Endothelial cell of umbilical vein (primary cell): ENCODE measurements at regions not wholly inside any gene's neighbourhood (a gene's known extent, or its start where the extent isn't known, plus 50 kb on each side); places are given as distances from the start of the nearest gene placed in this dataset.

Experiments
- BruUV-seq: library from RNA; stranded (reverse); fragments of 400-500 nt; replicated peaks from 2 replicates; lab custom pipeline; 2021; lab: Mats Ljungman, UMichigan
- CTCF ChIA-PET: fragments of 300-600, 350-600 bp; sonication (Branson Sonifier 250); formaldehyde crosslinking; loops from one replicate; lab custom pipeline; 2021; ENCODE audit warnings: antibody characterized with exemption, inconsistent platforms; lab: Charles Lee
- POLR2A ChIA-PET: fragments of 300-600, 350-600 bp; sonication (Branson Sonifier 250); formaldehyde crosslinking; loops from one replicate; lab custom pipeline; 2021; ENCODE audit warnings: antibody characterized with exemption, inconsistent platforms; lab: Charles Lee
- DNase-seq: peaks from one replicate; pipeline ENCODE4 v3.0.0-alpha.2; 2011; ENCODE audit warnings: low read depth, low spot score
- FAIRE-seq: peaks from 2 replicates; lab custom pipeline; 2011; peaks lifted over from hg19 to GRCh38; lab: Jason Lieb, UNC
- H2AFZ ChIP-seq: 2 replicates; pipeline ENCODE4 v1.6.0; 2012; ENCODE audit warnings: low read depth, low read length, control low read depth, inconsistent platforms
- H3K27ac ChIP-seq: 2 replicates; pipeline ENCODE4 v1.5.1; 2011; ENCODE audit warnings: low read depth, mild to moderate bottlenecking, control low read depth, low read length, moderate library complexity; ENCODE audit not compliant: insufficient read depth
- H3K27me3 ChIP-seq, 2 experiments: 2 replicates each; pipeline versions ENCODE4 v1.6.0 to v1.6.1; 2011; ENCODE audit warnings: low read length in 2 of 2, mixed read lengths in 1 of 2; ENCODE audit not compliant: control insufficient read depth in 2 of 2, insufficient read depth in 2 of 2
- H3K36me3 ChIP-seq, 2 experiments: 2 replicates in 1 of 2; 3 replicates in 1 of 2; pipeline ENCODE4 v1.5.1; 2011; ENCODE audit warnings: low read length in 2 of 2, mild to moderate bottlenecking in 1 of 2, moderate library complexity in 1 of 2; ENCODE audit not compliant: control insufficient read depth in 2 of 2, insufficient read depth in 2 of 2; ENCODE audit errors: extremely low read depth in 1 of 2
- H3K4me1 ChIP-seq: 3 replicates; pipeline ENCODE4 v1.5.1; 2011; ENCODE audit warnings: mild to moderate bottlenecking, low read length; ENCODE audit not compliant: control insufficient read depth, insufficient read depth; ENCODE audit errors: extremely low read depth
- H3K4me2 ChIP-seq: 2 replicates; pipeline ENCODE4 v1.6.1; 2011; ENCODE audit warnings: low read length, control low read depth, mixed read lengths; ENCODE audit not compliant: insufficient read depth
- H3K4me3 ChIP-seq, 3 experiments: fragments of 200-600 bp in 1 of 3; sonication (generic), shearing (Covaris generic) in 1 of 3; replicated peaks in 1 of 3; 2 replicates each; pipeline ENCODE4 v1.5.1; 2011 to 2016; ENCODE audit warnings: control low read depth in 3 of 3, low read length in 3 of 3, mild to moderate bottlenecking in 2 of 3, inconsistent platforms in 1 of 3, low read depth in 1 of 3, moderate library complexity in 1 of 3; ENCODE audit not compliant: insufficient read depth in 1 of 3
- H3K79me2 ChIP-seq: 2 replicates; pipeline ENCODE4 v1.6.0; 2012; ENCODE audit warnings: low read length, inconsistent platforms; ENCODE audit not compliant: control insufficient read depth, insufficient read depth
- H3K9ac ChIP-seq: replicated peaks from 2 replicates; pipeline ENCODE3; 2011; ENCODE audit warnings: low read length, control low read depth; ENCODE audit not compliant: insufficient read depth; ENCODE audit errors: extremely low read depth
- H3K9me1 ChIP-seq: replicated peaks from 3 replicates; pipeline ENCODE4 v1.6.0; 2011; ENCODE audit warnings: mild to moderate bottlenecking, low read length; ENCODE audit not compliant: control insufficient read depth, insufficient read depth; ENCODE audit errors: extremely low read depth
- H3K9me3 ChIP-seq: replicated peaks from 2 replicates; pipeline ENCODE4 v1.5.1; 2012; ENCODE audit warnings: low read length, inconsistent platforms; ENCODE audit not compliant: control insufficient read depth, insufficient read depth
- H4K20me1 ChIP-seq: replicated peaks from 2 replicates; pipeline ENCODE3; 2011; ENCODE audit warnings: mild to moderate bottlenecking, low read length; ENCODE audit not compliant: control insufficient read depth, insufficient read depth; ENCODE audit errors: extremely low read depth
- CTCF ChIP-seq, 2 donors: IDR thresholded peaks; 1 replicate in 1 of 2; 2 replicates in 1 of 2; pipeline ENCODE4 v1.5.1; 2011; ENCODE audit warnings: low read length in 2 of 2, mild to moderate bottlenecking in 2 of 2, moderate library complexity in 2 of 2, control low read depth in 1 of 2, inconsistent platforms in 1 of 2, low read depth in 1 of 2; ENCODE audit not compliant: insufficient read depth in 1 of 2; ENCODE audit errors: extremely low read depth in 1 of 2
- EZH2 ChIP-seq: IDR thresholded peaks from 2 replicates; pipeline ENCODE4 v1.6.1; 2012; ENCODE audit warnings: borderline replicate concordance, low read depth, mild to moderate bottlenecking, moderate library complexity, low read length, inconsistent platforms; ENCODE audit not compliant: severe bottlenecking
- GATA2 ChIP-seq: IDR thresholded peaks from 2 replicates; pipeline ENCODE4 v1.7.0; 2011; ENCODE audit warnings: low read depth, mild to moderate bottlenecking, moderate library complexity, mixed read lengths, low read length; ENCODE audit not compliant: insufficient read length, insufficient read depth
- JUN ChIP-seq: IDR thresholded peaks from 2 replicates; pipeline ENCODE4 v1.6.1; 2011; ENCODE audit warnings: borderline replicate concordance, low read depth; ENCODE audit not compliant: insufficient read length, insufficient read depth
- MYC ChIP-seq: IDR thresholded peaks from one replicate; pipeline ENCODE4 v1.6.1; 2011; ENCODE audit warnings: mild to moderate bottlenecking, low read depth, low read length
- POLR2A ChIP-seq: IDR thresholded peaks from 2 replicates; pipeline ENCODE4 v1.6.1; 2012; ENCODE audit warnings: low read depth, mild to moderate bottlenecking, control low read depth, low read length
- POLR2AphosphoS5 ChIP-seq: IDR thresholded peaks from 2 replicates; pipeline ENCODE4 v1.6.1; 2012; ENCODE audit warnings: low read depth, mild to moderate bottlenecking, control low read depth, low read length, moderate library complexity; ENCODE audit not compliant: insufficient read depth
- dilution Hi-C: fragments of 300-500 bp; cut with MboI; formaldehyde crosslinking; loops from one replicate; pipeline ENCODE4 v1.15.0; 2019; ENCODE audit warnings: low sequenced_read_pairs; ENCODE audit not compliant: extremely low pct_ligation_motif_present
- intact Hi-C: fragments of 100-400 bp; cut with micrococcal nuclease; formaldehyde crosslinking; loops from one replicate; pipeline ENCODE4 v1.10.0; 2022

GRCh38 chr4:114479595-114479994 is 119.0 kb upstream of the UGT8 start:
- Histone ChIP-seq H3K4me3 (no peak overlapping the region), H3K9me1 (no peaks in the 10 kb centered on the region), H3K36me3 (no peaks in the 10 kb centered on the region), H3K4me2 (no peak overlapping the region), H3K27me3 (no peaks in the 10 kb centered on the region), H3K27ac (no peak overlapping the region), H3K79me2 (no peaks in the 10 kb centered on the region), H2AFZ (no peak overlapping the region), H3K9ac (no peak overlapping the region), H3K4me1 (no peaks in the 10 kb centered on the region), H3K9me3 (no peaks in the 10 kb centered on the region), H4K20me1 (no peaks in the 10 kb centered on the region)
- intact Hi-C loops, result no loop called here
- ChIA-PET CTCF (no interaction called here), POLR2A (no interaction called here)
- FAIRE-seq (no peak), DNase-seq (no peak)
- no TSS peak for BruUV-seq
- TF ChIP-seq POLR2A, result no peak
- no peak for TF ChIP-seq JUN
- TF ChIP-seq MYC, result no peak
- TF ChIP-seq POLR2AphosphoS5, result no peak
- TF ChIP-seq EZH2, result no peak
- no peak for TF ChIP-seq CTCF (IDR thresholded peaks at IDR 0.05; ENCODE audit: extremely low read depth in 1 of 2, insufficient read depth in 1 of 2, low read depth in 1 of 2, low read length in 2 of 2)
- dilution Hi-C loops, result no loop called here

GRCh38 chr4:114481856-114482255 is 116.8 kb upstream of the UGT8 start:
- CTCF ChIA-PET, result no interaction called here
- Histone ChIP-seq H3K27me3 (no peaks in the 10 kb centered on the region), H3K4me1 (no peaks in the 10 kb centered on the region), H4K20me1 (no peaks in the 10 kb centered on the region), H3K36me3 (no peaks in the 10 kb centered on the region), H3K4me3 (no peak overlapping the region), H3K9me1 (no peaks in the 10 kb centered on the region), H3K4me2 (no peak overlapping the region), H3K9me3 (no peaks in the 10 kb centered on the region), H3K9ac (no peak overlapping the region), H3K27ac (no peak overlapping the region), H3K79me2 (no peaks in the 10 kb centered on the region), H2AFZ (no peak overlapping the region)
- POLR2A ChIA-PET, result no interaction called here
- dilution Hi-C loops (no loop called here), intact Hi-C loops (no loop called here)
- DNase-seq (no peak), FAIRE-seq (no peak)
- BruUV-seq, result no TSS peak
- TF ChIP-seq EZH2, result no peak
- no peak for TF ChIP-seq JUN
- TF ChIP-seq CTCF (IDR thresholded peaks at IDR 0.05; ENCODE audit: extremely low read depth in 1 of 2, insufficient read depth in 1 of 2, low read depth in 1 of 2, low read length in 2 of 2), result no peak
- TF ChIP-seq GATA2, result no peak
- no peak for TF ChIP-seq POLR2A
- TF ChIP-seq MYC, result no peak
